ENCODE measurements at regions not wholly inside any gene's neighbourhood (a gene's known extent, or its start where the extent isn't known, plus 50 kb on each side); places are given as distances from the start of the nearest gene placed in this dataset.

DNA sequence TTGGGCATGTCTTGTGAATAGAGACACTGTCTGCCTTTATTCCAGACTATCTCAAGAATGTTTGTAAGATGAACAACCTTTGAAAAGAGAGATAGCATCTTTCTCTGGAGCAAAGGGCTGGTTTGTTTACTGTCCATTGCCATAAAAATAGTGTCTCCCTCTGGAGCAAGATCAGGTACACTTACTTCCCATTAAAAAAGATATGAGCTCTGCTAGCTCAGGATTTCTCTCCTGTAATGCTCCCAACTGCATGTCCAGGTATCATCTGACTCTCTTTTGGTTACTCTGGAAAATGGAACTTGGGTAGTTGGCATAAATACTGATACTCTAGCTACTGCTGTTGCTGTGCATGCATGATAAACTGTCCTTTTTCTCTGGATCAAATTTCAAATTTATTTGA is 381.1 kb downstream of the TFEC start:
- Histone ChIP-seq H3K27ac (ENCODE audit: extremely low read depth, low read depth, low read length) (no peak overlapping the region), H3K36me3 (ENCODE audit: control insufficient read depth, insufficient read depth, low read length) (no peaks in the 10 kb centered on the region), H3K9me1 (ENCODE audit: control insufficient read depth, insufficient read depth, low read length) (no peaks in the 10 kb centered on the region), H3K27me3 (ENCODE audit: control insufficient read depth in 2 of 2, insufficient read depth in 2 of 2, low read length in 2 of 2) (no peaks in the 10 kb centered on the region), H3K9me3 (replicated peaks; ENCODE audit: control insufficient read depth, insufficient read depth, low read depth, low read length) (no peaks in the 10 kb centered on the region), H3K79me2 (ENCODE audit: control insufficient read depth, insufficient read depth, low read length) (no peaks in the 10 kb centered on the region), H2AFZ (ENCODE audit: low read depth, low read length) (no peak overlapping the region), H3K4me3 (no peak overlapping the region), H3K4me1 (replicated peaks in 1 of 2; ENCODE audit: control insufficient read depth in 2 of 2, insufficient read depth in 2 of 2, low read length in 2 of 2) (no peaks in the 10 kb centered on the region), H4K20me1 (replicated peaks; ENCODE audit: control insufficient read depth, insufficient read depth, low read length) (no peaks in the 10 kb centered on the region), H3K4me2 (ENCODE audit: insufficient read depth, low read length) (no peak overlapping the region), H3K9ac (ENCODE audit: insufficient read depth in 1 of 2, low read depth in 2 of 2, low read length in 2 of 2) (no peak overlapping the region)
- DNase-seq (ENCODE audit: extremely low read depth in 1 of 4, low spot score in 3 of 4): no peak
- FAIRE-seq: no peak
- in situ Hi-C loops (cut with MboI) (no loop called here), intact Hi-C loops (cut with micrococcal nuclease) (no loop called here)
- TF ChIP-seq ZNF23 (CRISPR knock-in tag; IDR thresholded peaks at IDR 0.05): no peak
- no peak for TF ChIP-seq ASH1L (IDR thresholded peaks at IDR 0.05; ENCODE audit: borderline replicate concordance, low read depth, partially characterized antibody)
- TF ChIP-seq ZNF586 (CRISPR knock-in tag; conservative IDR thresholded peaks at IDR 0.05): no peak
- TF ChIP-seq, protein P1, sequence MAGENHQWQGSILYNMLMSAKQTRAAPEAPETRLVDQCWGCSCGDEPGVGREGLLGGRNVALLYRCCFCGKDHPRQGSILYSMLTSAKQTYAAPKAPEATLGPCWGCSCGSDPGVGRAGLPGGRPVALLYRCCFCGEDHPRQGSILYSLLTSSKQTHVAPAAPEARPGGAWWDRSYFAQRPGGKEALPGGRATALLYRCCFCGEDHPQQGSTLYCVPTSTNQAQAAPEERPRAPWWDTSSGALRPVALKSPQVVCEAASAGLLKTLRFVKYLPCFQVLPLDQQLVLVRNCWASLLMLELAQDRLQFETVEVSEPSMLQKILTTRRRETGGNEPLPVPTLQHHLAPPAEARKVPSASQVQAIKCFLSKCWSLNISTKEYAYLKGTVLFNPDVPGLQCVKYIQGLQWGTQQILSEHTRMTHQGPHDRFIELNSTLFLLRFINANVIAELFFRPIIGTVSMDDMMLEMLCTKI (IDR thresholded peaks at IDR 0.05; ENCODE audit: partially characterized antibody): no peak
- no peak for TF ChIP-seq EP300 (IDR thresholded peaks at IDR 0.05; ENCODE audit: low read length)
- TF ChIP-seq, protein P2, sequence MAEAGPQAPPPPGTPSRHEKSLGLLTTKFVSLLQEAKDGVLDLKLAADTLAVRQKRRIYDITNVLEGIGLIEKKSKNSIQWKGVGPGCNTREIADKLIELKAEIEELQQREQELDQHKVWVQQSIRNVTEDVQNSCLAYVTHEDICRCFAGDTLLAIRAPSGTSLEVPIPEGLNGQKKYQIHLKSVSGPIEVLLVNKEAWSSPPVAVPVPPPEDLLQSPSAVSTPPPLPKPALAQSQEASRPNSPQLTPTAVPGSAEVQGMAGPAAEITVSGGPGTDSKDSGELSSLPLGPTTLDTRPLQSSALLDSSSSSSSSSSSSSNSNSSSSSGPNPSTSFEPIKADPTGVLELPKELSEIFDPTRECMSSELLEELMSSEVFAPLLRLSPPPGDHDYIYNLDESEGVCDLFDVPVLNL (CRISPR knock-in tag; IDR thresholded peaks at IDR 0.05; ENCODE audit: low read depth): no peak
- TF ChIP-seq ZBTB1 (CRISPR knock-in tag; IDR thresholded peaks at IDR 0.05; ENCODE audit: borderline replicate concordance, low read depth): no peak
- no peak for TF ChIP-seq ZNF75A (CRISPR knock-in tag; IDR thresholded peaks at IDR 0.05)
- TF ChIP-seq HDAC2 (IDR thresholded peaks at IDR 0.05): no peak
- no peak for TF ChIP-seq ARNT (IDR thresholded peaks at IDR 0.05)
- TF ChIP-seq, protein P3, sequence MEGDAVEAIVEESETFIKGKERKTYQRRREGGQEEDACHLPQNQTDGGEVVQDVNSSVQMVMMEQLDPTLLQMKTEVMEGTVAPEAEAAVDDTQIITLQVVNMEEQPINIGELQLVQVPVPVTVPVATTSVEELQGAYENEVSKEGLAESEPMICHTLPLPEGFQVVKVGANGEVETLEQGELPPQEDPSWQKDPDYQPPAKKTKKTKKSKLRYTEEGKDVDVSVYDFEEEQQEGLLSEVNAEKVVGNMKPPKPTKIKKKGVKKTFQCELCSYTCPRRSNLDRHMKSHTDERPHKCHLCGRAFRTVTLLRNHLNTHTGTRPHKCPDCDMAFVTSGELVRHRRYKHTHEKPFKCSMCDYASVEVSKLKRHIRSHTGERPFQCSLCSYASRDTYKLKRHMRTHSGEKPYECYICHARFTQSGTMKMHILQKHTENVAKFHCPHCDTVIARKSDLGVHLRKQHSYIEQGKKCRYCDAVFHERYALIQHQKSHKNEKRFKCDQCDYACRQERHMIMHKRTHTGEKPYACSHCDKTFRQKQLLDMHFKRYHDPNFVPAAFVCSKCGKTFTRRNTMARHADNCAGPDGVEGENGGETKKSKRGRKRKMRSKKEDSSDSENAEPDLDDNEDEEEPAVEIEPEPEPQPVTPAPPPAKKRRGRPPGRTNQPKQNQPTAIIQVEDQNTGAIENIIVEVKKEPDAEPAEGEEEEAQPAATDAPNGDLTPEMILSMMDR (IDR thresholded peaks at IDR 0.05 in 2 of 3, conservative IDR thresholded peaks at IDR 0.05 in 1 of 3; ENCODE audit: insufficient read depth in 2 of 3, low read depth in 1 of 3, low read length in 3 of 3): no peak
- TF ChIP-seq TAL1 (IDR thresholded peaks at IDR 0.05): no peak
- TF ChIP-seq, protein P4, sequence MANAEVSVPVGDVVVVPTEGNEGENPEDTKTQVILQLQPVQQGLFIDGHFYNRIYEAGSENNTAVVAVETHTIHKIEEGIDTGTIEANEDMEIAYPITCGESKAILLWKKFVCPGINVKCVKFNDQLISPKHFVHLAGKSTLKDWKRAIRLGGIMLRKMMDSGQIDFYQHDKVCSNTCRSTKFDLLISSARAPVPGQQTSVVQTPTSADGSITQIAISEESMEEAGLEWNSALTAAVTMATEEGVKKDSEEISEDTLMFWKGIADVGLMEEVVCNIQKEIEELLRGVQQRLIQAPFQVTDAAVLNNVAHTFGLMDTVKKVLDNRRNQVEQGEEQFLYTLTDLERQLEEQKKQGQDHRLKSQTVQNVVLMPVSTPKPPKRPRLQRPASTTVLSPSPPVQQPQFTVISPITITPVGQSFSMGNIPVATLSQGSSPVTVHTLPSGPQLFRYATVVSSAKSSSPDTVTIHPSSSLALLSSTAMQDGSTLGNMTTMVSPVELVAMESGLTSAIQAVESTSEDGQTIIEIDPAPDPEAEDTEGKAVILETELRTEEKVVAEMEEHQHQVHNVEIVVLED (CRISPR knock-in tag; IDR thresholded peaks at IDR 0.05): no peak
- TF ChIP-seq RAD21 (CRISPR knock-in tag; conservative IDR thresholded peaks at IDR 0.05 in 1 of 2, IDR thresholded peaks at IDR 0.05 in 1 of 2): no peak
- TF ChIP-seq, protein P5, sequence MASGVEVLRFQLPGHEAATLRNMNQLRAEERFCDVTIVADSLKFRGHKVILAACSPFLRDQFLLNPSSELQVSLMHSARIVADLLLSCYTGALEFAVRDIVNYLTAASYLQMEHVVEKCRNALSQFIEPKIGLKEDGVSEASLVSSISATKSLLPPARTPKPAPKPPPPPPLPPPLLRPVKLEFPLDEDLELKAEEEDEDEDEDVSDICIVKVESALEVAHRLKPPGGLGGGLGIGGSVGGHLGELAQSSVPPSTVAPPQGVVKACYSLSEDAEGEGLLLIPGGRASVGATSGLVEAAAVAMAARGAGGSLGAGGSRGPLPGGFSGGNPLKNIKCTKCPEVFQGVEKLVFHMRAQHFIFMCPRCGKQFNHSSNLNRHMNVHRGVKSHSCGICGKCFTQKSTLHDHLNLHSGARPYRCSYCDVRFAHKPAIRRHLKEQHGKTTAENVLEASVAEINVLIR (CRISPR knock-in tag; IDR thresholded peaks at IDR 0.05): no peak
- ChIA-PET POLR2A (no interaction called here), CTCF (ENCODE audit: low intra/inter-chr PET ratio) (no interaction called here)
- no TSS peak for BruUV-seq (replicated peaks)
- no peak for ATAC-seq
